ENCODE measurements at regions not wholly inside any gene's neighbourhood (a gene's known extent, or its start where the extent isn't known, plus 50 kb on each side); places are given as distances from the start of the nearest gene placed in this dataset.

DNA sequence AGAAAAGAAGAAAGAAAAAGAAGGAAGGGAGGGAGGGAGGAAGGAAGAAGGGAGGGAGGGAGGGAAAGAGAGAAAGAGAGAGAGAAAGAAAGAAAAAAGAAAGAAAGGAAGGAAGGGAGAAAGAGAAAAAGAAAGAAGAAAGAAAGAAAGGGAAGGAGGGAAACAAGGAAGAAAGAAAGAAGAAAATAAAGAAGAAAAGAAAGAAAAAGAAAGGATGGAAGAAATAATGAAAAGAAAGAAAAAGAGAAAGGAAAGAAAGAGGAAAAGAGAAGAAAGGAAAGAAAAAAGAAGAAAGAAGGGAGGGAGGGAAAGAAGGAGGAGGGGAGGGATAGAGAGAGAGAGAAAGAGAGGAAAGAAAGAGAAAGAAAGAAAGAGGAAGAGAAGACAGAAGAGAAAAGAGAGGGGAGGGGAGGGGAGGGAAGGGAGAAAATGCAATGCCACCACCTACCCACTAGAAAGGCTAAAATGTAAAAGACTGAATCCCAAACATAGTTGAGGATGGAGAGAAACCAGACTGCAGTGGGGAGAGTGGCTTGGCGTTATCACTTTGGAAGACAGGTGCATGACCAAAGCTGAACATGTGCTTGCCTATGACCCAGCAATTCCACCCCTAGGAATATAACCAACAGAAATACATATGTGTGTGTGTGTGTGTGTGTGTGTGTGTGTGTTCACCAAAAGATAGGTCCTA is 66.9 kb upstream of the KLF13 start:
- Histone ChIP-seq H3K36me3 (no peaks in the 10 kb centered on the region), H3K9me3 (no peaks in the 10 kb centered on the region), H3K4me3 (no peak overlapping the region), H3K27ac (no peak overlapping the region), H3K4me1 (peaks cover 20 to 41% (median 30%) of the 10 kb centered on the region in 4 donors), H3K27me3 (no peaks in the 10 kb centered on the region)
- no peak for TF ChIP-seq EP300 (IDR thresholded peaks at IDR 0.05; ENCODE audit: low read depth)
- TF ChIP-seq POLR2A (IDR thresholded peaks at IDR 0.05), result no peak
- TF ChIP-seq POLR2AphosphoS5 (IDR thresholded peaks at IDR 0.05), result no peak
- TF ChIP-seq, protein P1, sequence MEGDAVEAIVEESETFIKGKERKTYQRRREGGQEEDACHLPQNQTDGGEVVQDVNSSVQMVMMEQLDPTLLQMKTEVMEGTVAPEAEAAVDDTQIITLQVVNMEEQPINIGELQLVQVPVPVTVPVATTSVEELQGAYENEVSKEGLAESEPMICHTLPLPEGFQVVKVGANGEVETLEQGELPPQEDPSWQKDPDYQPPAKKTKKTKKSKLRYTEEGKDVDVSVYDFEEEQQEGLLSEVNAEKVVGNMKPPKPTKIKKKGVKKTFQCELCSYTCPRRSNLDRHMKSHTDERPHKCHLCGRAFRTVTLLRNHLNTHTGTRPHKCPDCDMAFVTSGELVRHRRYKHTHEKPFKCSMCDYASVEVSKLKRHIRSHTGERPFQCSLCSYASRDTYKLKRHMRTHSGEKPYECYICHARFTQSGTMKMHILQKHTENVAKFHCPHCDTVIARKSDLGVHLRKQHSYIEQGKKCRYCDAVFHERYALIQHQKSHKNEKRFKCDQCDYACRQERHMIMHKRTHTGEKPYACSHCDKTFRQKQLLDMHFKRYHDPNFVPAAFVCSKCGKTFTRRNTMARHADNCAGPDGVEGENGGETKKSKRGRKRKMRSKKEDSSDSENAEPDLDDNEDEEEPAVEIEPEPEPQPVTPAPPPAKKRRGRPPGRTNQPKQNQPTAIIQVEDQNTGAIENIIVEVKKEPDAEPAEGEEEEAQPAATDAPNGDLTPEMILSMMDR (IDR thresholded peaks at IDR 0.05), result no peak
- peak; percentile 3 for DNase-seq
- intact Hi-C loops (cut with DNase I; ENCODE audit: low total_unique reads), result no loop called here
- in situ Hi-C loops (cut with MboI; ENCODE audit: low pct_ligation_motif_present in 1 of 4, low pct_unique_long_range_greater_than_20kb in 1 of 4, low sequenced_read_pairs in 3 of 4), result no loop called here
- WGBS, 2 donors (ENCODE audit: low coverage in 1 of 2), result 80 to 83% methylated on average over 1 of the region's 1 CpG

DNA sequence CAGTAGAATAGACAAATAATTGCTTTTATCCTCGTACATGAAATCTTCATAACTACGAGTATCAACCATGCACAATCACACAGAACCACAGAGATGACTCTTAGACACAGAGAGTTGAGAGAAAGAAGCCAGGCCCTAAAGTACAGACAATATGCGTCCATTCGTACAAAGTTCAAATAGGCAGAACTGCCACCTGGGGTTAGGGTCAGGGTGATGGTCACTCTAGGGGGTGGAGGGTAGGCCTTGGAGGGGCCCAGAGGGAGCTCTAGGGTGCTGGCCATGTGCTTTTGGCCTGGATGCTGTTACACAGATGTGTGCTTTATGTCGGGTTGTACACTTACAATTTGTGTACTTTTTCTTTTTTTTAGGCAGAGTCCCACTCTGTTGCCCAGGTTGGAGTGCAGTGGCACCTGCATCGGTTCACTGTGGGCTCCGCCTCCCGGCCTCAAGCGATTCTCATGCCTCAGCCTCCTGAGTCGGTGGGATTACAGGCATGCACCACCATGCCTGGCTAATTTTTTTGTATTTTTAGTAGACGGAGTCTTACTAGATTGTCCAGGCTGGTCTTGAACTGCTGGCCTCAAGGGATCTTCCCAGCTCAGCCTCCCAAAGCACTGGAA is 65.9 kb upstream of the KLF13 start:
- intact Hi-C loops (cut with DNase I; ENCODE audit: low total_unique reads), result no loop called here
- TF ChIP-seq POLR2AphosphoS5 (IDR thresholded peaks at IDR 0.05) (no peak), POLR2A (IDR thresholded peaks at IDR 0.05) (no peak), EP300 (IDR thresholded peaks at IDR 0.05; ENCODE audit: low read depth) (no peak)
- TF ChIP-seq, protein P1 (IDR thresholded peaks at IDR 0.05), result no peak
- WGBS, 2 donors (ENCODE audit: low coverage in 1 of 2), result 94% methylated on average over 10 to 11 of the region's 11 CpGs
- Histone ChIP-seq H3K4me3 (no peak overlapping the region), H3K9me3 (no peaks in the 10 kb centered on the region), H3K27ac (no peak overlapping the region), H3K4me1 (peaks cover 26 to 41% (median 31%) of the 10 kb centered on the region in 4 donors), H3K36me3 (no peaks in the 10 kb centered on the region), H3K27me3 (no peaks in the 10 kb centered on the region)
- no peak for DNase-seq
- in situ Hi-C loops (cut with MboI; ENCODE audit: low pct_ligation_motif_present in 1 of 4, low pct_unique_long_range_greater_than_20kb in 1 of 4, low sequenced_read_pairs in 3 of 4), result no loop called here

DNA sequence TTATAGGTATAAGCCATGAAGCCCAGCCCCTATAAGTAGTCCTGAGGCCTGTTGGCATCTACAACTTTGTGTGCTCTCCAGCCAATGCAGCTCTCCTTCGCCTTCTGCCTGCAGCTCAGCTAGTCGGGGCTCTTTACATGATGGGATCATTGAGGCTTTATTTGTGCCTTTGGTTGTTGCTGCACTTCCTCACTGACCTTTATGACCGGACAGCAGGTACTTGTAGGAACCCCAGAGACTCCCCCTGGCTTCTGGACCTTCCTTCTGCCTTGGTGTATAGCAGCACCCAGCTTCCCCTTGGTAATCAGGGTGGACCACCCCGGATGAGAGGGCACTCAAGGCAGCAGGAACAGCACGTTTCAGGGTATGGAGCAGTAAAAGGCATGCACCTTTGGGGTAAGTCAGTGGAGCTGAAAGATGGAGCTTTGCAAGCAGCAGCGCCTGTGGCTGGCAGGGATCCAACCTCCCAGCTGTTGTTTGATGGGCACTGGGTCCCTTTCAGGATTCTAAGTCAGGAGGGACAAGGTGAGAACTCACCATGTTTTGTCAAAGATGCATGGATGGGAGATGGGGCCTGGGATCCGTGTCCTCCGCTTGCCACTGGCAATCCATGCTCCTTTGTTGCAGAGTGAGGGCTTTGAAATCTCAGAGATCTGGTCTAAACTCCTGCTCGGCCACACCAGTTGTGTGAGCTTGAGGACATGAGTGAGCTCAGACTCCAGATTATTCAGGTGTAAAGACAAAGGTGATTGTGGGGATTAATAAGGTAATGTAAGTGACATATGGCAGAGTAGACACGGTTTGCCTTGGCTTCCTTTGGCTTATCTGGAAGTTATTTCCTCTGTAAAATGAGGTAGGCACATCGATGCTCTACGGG is 65.1 kb upstream of the KLF13 start:
- peaks cover 28 to 40% (median 30%) of the 10 kb centered on the region in 4 donors for H3K4me1 ChIP-seq
- WGBS, 2 donors (ENCODE audit: low coverage in 1 of 2), result 76 to 91% methylated on average over 2 to 12 of the region's 12 CpGs
- H3K27me3 ChIP-seq, result no peaks in the 10 kb centered on the region
- no peaks in the 10 kb centered on the region for H3K9me3 ChIP-seq
- in situ Hi-C loops (cut with MboI; ENCODE audit: low pct_ligation_motif_present in 1 of 4, low pct_unique_long_range_greater_than_20kb in 1 of 4, low sequenced_read_pairs in 3 of 4), result no loop called here
- no peak for TF ChIP-seq EP300 (IDR thresholded peaks at IDR 0.05; ENCODE audit: low read depth)
- TF ChIP-seq POLR2AphosphoS5 (IDR thresholded peaks at IDR 0.05), result no peak
- no peak for DNase-seq
- intact Hi-C loops (cut with DNase I; ENCODE audit: low total_unique reads), result no loop called here
- no peak overlapping the region for H3K4me3 ChIP-seq
- H3K36me3 ChIP-seq, result no peaks in the 10 kb centered on the region
- H3K27ac ChIP-seq, result no peak overlapping the region

DNA sequence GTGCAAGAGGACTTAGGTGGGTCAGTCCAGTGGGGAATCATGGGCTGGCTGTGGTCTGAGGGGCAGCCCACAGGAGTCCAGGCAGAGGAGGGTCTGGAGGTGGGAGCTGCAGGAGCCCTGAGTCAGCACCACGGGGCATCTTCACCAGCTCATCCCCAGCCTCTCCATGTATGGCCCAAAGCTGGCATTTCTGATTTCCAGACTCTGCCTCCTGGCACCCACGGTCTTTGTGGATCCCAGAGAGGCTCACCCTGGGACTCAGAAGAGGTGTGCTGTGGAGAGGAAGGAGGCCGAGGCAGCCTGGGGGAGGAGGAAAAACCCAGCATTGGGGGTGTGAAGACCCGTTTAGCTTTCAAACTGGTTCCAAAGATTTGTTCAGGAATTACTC is 64.5 kb upstream of the KLF13 start:
- DNase-seq, result no peak
- H3K9me3 ChIP-seq, result no peaks in the 10 kb centered on the region
- peaks cover 27 to 45% (median 34%) of the 10 kb centered on the region in 4 donors for H3K4me1 ChIP-seq
- H3K27ac ChIP-seq, result no peak overlapping the region
- no peak overlapping the region for H3K4me3 ChIP-seq
- TF ChIP-seq POLR2A (IDR thresholded peaks at IDR 0.05) (no peak), POLR2AphosphoS5 (IDR thresholded peaks at IDR 0.05) (no peak), EP300 (IDR thresholded peaks at IDR 0.05; ENCODE audit: low read depth) (no peak)
- TF ChIP-seq, protein P1 (IDR thresholded peaks at IDR 0.05), result no peak
- in situ Hi-C loops (cut with MboI; ENCODE audit: low pct_ligation_motif_present in 1 of 4, low pct_unique_long_range_greater_than_20kb in 1 of 4, low sequenced_read_pairs in 3 of 4) (no loop called here), intact Hi-C loops (cut with DNase I; ENCODE audit: low total_unique reads) (no loop called here)
- whole genome bisulfite sequencing, 2 donors (ENCODE audit: low coverage in 1 of 2), result 88 to 97% methylated on average over 2 to 4 of the region's 4 CpGs
- no peaks in the 10 kb centered on the region for H3K27me3 ChIP-seq
- H3K36me3 ChIP-seq, result no peaks in the 10 kb centered on the region

Measured in transverse colon (tissue), 4 donors.